Activated CD4-positive, alpha-beta T cell treated with anti-CD3 and anti-CD28 coated beads for 24 hours (primary cell): ENCODE measurements at regions not wholly inside any gene's neighbourhood (a gene's known extent, or its start where the extent isn't known, plus 50 kb on each side); places are given as distances from the start of the nearest gene placed in this dataset.

Source experiments
- DNase-seq, 2 donors: peaks; one replicate each; pipeline ENCODE4 v3.0.0-alpha.2; 2020; ENCODE audit warnings: low read depth in 2 of 2

- DNase-seq: no peak
These were observed 49.7 kb downstream of the CYRIA start for GRCh38 chr2:16615687-16616615.

- no peak for DNase-seq
These were observed 50.4 kb downstream of the CYRIA start for GRCh38 chr2:16615246-16615645.

GRCh38 chr2:16614314-16614860 is 51.2 kb downstream of the CYRIA start:
- DNase-seq: no peak

- no peak for DNase-seq
These were observed 52.1 kb downstream of the CYRIA start for GRCh38 chr2:16613539-16614011.

- no peak for DNase-seq
These were observed 53.1 kb downstream of the CYRIA start for GRCh38 chr2:16612490-16612889.

- DNase-seq: no peak
These were observed 55.8 kb downstream of the CYRIA start for GRCh38 chr2:16609786-16610185.

GRCh38 chr2:16608661-16609643 is 56.7 kb downstream of the CYRIA start:
- DNase-seq: peak; percentile 81 to 86

- no peak for DNase-seq
These were observed 58.3 kb downstream of the CYRIA start for GRCh38 chr2:16607301-16607700.

GRCh38 chr2:16604236-16604635 is 61.4 kb downstream of the CYRIA start:
- DNase-seq: no peak

GRCh38 chr2:16591370-16591933 is 74.2 kb downstream of the CYRIA start:
- DNase-seq: no peak

GRCh38 chr2:16589465-16589864 is 76.2 kb downstream of the CYRIA start:
- no peak for DNase-seq

GRCh38 chr2:16588565-16588964 is 77.1 kb downstream of the CYRIA start:
- DNase-seq: no peak

GRCh38 chr2:16587601-16588000 is 78.0 kb downstream of the CYRIA start:
- no peak for DNase-seq

GRCh38 chr2:16584824-16585540 is 80.7 kb downstream of the CYRIA start:
- no peak for DNase-seq

- DNase-seq: no peak
These were observed 81.5 kb downstream of the CYRIA start for GRCh38 chr2:16584084-16584483.

- DNase-seq: no peak
These were observed 84.4 kb downstream of the CYRIA start for GRCh38 chr2:16581241-16581640.

- no peak for DNase-seq
These were observed 87.6 kb downstream of the CYRIA start for GRCh38 chr2:16578081-16578480.

GRCh38 chr2:16570516-16570915 is 95.1 kb downstream of the CYRIA start:
- no peak for DNase-seq

GRCh38 chr2:16568998-16569784 is 96.4 kb downstream of the CYRIA start:
- DNase-seq: no peak

- DNase-seq: no peak
These were observed 98.9 kb downstream of the CYRIA start for GRCh38 chr2:16566701-16567100.
